GM19023 (cell line): ENCODE measurements at regions not wholly inside any gene's neighbourhood (a gene's known extent, or its start where the extent isn't known, plus 50 kb on each side); places are given as distances from the start of the nearest gene placed in this dataset.

Source experiments
- ATAC-seq: cut with Tn5 transposase; IDR thresholded peaks from one replicate; pipeline ENCODE4 v1.9.1; 2021; ENCODE audit warnings: mild to moderate bottlenecking, moderate library complexity; ENCODE audit not compliant: unreplicated experiment

DNA sequence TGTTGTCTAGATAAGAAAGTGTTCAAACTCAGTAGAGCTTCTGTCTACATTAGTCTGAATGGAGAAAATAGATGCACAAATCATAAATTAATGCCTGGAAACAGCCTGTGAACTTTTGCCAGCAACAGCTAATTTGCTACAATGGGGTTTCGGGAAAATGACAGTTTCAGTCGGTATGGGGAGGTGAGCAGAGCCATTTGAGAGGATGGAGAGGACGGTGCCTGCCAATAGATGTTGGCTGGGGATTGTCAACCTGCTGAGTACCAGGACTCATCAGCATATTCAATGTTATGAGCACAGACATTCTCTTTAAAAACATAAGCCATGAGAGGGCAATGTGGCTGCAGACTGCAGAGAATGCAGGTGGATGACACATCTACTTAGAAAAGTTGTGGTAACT, 230.3 kb upstream of the PCDH18 start:
- ATAC-seq: no peak

DNA sequence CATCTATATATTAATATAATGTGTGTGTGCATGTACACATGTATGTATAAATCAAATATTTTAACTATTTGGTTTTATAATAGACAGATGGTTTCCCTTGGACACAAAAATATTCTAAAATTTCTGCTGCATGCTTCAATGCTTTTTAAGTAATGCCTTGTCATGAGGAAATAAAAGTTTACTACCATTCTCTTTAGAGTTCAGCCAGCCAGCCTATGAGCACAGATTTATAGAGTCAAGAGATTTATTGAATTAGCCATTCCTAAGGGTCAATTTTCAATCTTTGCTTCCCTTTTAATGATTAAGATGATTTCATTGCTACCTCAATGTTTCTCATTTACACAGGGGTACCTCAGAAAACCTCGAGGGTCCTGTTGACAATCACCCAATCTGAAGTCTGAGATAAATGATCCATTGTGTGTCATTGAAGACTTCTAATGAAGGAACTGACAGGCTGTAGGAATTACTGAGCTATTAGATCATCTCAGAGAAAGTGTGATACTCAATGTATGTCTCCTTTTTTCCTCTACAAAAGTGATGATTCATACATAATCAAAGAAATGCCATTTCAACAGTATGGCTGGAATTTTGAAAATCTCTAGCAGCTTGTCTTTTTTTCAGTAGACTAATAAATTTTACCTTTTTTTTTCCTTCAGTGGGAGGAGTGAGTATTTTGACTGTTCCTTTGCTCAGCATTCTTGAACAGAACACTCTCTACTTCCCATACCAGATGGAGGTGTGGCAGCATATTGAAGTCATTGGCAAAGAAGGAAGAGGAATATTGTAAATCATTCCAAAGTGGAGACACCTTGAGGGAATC, 222.6 kb upstream of the PCDH18 start:
- no peak for ATAC-seq

GRCh38 chr4:137749466-137749865, 217.2 kb upstream of the PCDH18 start:
- ATAC-seq: no peak

DNA sequence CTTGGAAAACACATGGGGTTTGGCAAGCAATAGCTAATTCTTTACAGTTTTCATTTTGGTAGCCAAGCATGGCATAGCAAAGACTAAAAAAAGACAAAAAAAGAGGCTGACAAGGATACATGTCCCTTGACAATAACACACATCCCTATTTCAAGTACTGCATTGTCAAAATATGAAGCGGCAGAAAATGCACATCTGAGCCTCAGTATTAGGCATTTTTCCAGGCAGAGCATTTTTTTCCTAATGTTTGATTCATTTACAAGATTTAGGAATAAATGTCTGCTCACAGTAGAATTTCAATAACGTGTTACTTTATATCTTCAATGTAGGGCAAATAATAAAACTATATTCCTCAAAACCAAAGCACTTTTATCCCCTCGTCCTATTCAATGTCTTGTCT, 216.3 kb upstream of the PCDH18 start:
- ATAC-seq: no peak

GRCh38 chr4:137740141-137740540, 207.8 kb upstream of the PCDH18 start:
- ATAC-seq: no peak

- no peak for ATAC-seq
These were observed 207.1 kb upstream of the PCDH18 start for GRCh38 chr4:137739391-137739790.

- no peak for ATAC-seq
These were observed 206.2 kb upstream of the PCDH18 start for GRCh38 chr4:137738375-137738990.

DNA sequence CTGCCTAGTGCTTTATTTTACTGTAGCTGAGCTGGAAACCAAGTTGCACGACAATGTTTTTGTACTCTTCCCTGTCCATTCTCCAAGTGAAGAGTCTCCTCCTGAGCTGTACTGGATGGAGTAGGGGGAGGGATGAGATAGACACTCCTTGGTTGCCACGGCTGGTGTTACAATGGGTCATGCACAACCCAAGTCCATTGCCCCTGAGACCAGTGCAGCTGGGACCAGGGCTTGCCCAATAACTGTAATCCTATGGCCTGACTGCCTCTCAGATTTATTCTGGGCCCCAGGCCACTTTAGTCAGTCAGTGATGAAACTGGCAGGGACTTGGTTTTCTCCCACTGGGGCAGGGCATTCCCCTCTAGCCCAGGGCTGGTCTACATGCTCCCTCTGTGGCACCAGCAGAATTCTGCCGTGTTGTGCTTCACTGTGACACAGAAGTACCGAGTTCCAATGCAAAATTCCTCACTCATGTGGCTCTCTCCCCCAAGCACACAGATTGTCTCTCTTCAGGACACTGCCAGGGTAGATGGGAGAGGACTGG, 203.3 kb upstream of the PCDH18 start:
- ATAC-seq: no peak

GRCh38 chr4:137733174-137734141, 201.2 kb upstream of the PCDH18 start:
- ATAC-seq: peak; percentile 78

DNA sequence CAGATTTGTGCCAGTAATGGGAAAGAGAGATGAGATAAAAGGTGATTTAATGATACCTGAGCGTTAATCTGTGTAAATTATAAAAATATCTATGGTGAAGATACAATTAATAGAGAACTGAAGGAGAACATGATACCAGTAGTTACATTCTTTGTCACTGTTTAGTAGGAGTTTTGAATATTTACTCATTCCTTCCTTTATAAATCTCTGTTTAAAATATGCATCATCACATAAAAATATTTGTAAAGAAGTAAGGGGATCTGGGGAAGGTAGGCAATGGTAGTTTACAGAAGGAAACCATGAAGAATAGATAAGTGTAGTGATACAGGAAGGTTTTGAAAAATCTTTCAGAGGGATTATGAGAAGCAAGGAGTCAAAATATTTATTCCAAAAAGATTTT, 190.6 kb upstream of the PCDH18 start:
- no peak for ATAC-seq

DNA sequence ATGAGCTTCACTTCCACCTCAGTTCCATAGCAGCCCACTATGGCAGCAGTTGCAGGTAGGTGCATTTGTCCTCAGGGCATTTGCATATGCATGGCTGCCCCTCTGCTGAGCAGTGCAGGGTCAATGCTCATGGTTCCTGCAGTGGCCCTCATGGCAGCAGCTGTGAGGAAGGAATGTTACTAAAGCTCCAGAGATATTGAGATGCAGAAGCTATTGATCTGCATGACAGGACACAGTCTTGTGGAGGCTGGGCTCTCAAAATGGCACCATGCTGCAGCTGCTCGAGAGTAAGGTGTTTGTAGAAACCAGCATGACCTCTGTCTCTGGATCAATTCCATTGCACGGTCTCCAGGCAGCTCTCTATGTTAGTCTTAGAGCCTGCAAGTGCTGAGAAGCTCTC, 179.2 kb upstream of the PCDH18 start:
- no peak for ATAC-seq

DNA sequence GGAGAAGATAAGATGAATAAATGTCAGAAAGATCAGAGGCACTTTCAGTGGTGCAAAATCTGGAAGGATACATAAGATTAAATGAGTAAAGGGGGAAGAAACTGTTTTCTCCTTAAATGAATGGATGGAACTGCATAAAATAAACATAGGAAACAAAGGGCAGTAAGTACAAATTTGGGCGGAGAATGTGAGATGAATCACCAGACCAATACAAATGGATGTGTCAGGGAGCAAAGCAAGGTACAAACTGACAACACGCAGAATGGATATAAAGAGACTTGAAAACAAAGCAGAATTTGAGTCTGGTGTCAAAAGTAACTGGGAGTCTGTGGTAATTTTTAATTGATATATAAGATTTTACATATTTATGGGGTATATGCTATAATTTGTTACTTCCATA, 175.3 kb upstream of the PCDH18 start:
- no peak for ATAC-seq

GRCh38 chr4:137707102-137707620, 174.9 kb upstream of the PCDH18 start:
- no peak for ATAC-seq

GRCh38 chr4:137705171-137705783, 173.0 kb upstream of the PCDH18 start:
- no peak for ATAC-seq

DNA sequence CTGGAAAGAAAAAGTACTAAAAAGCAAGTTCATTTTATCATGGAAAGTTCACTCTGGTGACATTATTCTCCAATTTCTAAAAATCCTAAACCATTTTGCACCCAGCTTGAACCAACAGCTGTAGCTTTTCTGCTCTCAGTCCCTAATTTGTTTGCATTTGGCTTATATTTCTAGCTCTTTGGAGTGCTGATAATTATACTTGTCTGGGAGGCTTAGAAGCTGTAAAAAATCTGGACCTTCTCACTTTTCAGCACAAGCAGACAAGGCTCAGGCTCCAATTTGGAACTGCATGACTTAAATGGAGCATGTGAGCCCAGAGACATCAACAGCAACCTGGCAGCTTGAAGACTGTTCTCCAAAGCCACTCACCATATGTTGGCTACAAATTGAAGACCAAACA, 170.9 kb upstream of the PCDH18 start:
- ATAC-seq: no peak

DNA sequence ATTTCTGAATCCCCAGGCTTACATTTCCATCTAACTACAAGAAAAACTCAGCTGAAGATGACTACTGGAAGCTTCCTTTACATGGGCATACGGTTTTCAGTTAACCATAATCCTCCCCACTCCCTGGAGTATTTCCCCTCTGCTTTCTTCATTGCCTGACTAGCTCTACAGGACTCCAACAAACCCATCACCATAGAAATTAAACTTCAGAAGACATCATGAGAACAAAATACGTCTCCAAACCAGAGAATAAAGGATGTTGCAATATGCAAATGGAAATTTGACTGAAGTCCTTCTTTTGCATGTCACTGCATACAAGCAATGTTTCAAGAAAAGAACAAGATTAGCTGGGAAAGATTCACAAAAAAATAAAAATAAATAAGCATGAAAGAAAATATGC, 170.2 kb upstream of the PCDH18 start:
- ATAC-seq: no peak

DNA sequence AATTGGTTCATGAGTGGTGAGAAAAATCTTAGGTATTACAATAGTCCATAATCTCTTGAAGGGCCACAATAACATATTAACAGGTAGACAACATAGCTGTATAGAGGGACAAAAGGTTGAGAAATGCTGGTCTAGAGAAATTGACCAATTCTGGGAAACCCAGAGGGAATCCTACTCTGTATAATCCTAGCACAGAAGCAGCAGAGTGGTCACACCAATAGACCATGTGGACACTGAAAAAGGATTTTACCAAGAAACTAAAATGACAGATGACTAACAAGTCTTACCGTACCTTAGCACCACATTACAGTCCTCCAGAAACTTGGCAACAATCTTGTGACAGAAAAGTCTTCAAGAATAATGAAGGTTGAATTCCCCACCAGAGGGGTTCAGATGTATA, 169.1 kb upstream of the PCDH18 start:
- no peak for ATAC-seq

GRCh38 chr4:137700751-137701150, 168.5 kb upstream of the PCDH18 start:
- ATAC-seq: no peak

GRCh38 chr4:137700072-137700471, 167.8 kb upstream of the PCDH18 start:
- ATAC-seq: no peak

- no peak for ATAC-seq
These were observed 161.8 kb upstream of the PCDH18 start for GRCh38 chr4:137694138-137694537.

DNA sequence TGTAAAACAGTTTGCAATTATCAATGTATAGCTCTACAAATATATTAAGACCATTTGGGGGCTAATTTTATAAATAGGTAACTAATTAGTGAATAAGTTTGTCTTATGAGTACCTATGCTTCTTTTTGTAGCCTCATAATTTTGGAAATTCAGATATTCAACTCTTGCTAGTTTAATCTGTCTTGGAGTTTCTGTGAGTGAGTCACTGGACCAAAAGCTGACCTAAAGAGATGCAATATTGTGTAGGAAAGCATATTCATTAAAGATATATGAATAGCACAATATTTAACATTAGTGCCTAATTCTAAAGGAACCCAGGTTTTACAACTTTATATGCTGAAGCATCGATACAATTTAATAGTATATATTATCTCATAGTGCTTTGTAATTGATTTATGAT, 161.3 kb upstream of the PCDH18 start:
- ATAC-seq: no peak
